ENCODE measurements at regions not wholly inside any gene's neighbourhood (a gene's known extent, or its start where the extent isn't known, plus 50 kb on each side); places are given as distances from the start of the nearest gene placed in this dataset.

- no peak for TF ChIP-seq POLR2AphosphoS5 (IDR thresholded peaks at IDR 0.05)
- TF ChIP-seq CTCF (IDR thresholded peaks at IDR 0.05), result no peak
- TF ChIP-seq POLR2A (IDR thresholded peaks at IDR 0.05; ENCODE audit: low read depth), result no peak
Observed at GRCh38 chr10:69730251-69731156, 71.2 kb upstream of the COL13A1 start.
